Gastroesophageal sphincter (tissue), 3 donors: ENCODE measurements at regions not wholly inside any gene's neighbourhood (a gene's known extent, or its start where the extent isn't known, plus 50 kb on each side); places are given as distances from the start of the nearest gene placed in this dataset.

Experiments
- POLR2A ChIP-seq, 2 donors: fragments of 450-650 bp; IDR thresholded peaks; one replicate each; pipeline ENCODE4 v1.6.1; 2017; ENCODE audit warnings: antibody characterized with exemption in 2 of 2, mild to moderate bottlenecking in 2 of 2, moderate library complexity in 1 of 2
- POLR2AphosphoS5 ChIP-seq: sonication (generic); formaldehyde crosslinking; IDR thresholded peaks from one replicate; pipeline ENCODE4 v1.6.1; 2017; ENCODE audit warnings: antibody characterized with exemption
- TF ChIP-seq, protein P1 (sequence below), 4 experiments: fragments of 200-600 bp in 2 of 4; fragments of 450-650 bp in 2 of 4; sonication (generic) in 1 of 4; IDR thresholded peaks; one replicate each; pipeline ENCODE4 v1.5.1; 2017 to 2019; ENCODE audit warnings: antibody characterized with exemption in 4 of 4, mild to moderate bottlenecking in 2 of 4, moderate library complexity in 2 of 4

- TF ChIP-seq, protein P1, sequence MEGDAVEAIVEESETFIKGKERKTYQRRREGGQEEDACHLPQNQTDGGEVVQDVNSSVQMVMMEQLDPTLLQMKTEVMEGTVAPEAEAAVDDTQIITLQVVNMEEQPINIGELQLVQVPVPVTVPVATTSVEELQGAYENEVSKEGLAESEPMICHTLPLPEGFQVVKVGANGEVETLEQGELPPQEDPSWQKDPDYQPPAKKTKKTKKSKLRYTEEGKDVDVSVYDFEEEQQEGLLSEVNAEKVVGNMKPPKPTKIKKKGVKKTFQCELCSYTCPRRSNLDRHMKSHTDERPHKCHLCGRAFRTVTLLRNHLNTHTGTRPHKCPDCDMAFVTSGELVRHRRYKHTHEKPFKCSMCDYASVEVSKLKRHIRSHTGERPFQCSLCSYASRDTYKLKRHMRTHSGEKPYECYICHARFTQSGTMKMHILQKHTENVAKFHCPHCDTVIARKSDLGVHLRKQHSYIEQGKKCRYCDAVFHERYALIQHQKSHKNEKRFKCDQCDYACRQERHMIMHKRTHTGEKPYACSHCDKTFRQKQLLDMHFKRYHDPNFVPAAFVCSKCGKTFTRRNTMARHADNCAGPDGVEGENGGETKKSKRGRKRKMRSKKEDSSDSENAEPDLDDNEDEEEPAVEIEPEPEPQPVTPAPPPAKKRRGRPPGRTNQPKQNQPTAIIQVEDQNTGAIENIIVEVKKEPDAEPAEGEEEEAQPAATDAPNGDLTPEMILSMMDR (IDR thresholded peaks at IDR 0.05), result no peak
- TF ChIP-seq POLR2A (IDR thresholded peaks at IDR 0.05), result no peak
- TF ChIP-seq POLR2AphosphoS5, result no peak
Measured at GRCh38 chr2:402721-403120, 114.8 kb upstream of the ALKAL2 start.
